Glutamatergic neuron (in vitro differentiated cells): ENCODE measurements at regions not wholly inside any gene's neighbourhood (a gene's known extent, or its start where the extent isn't known, plus 50 kb on each side); places are given as distances from the start of the nearest gene placed in this dataset.
"Not testable (repeated sequence)": the region's sequence is repeated elsewhere in the genome, so short reads cannot be mapped to it uniquely, and the experiment has no call there.

Experiments used
- DNase-seq: peaks from one replicate; pipeline ENCODE4 v3.0.0; 2022
- H3K27ac Mint-ChIP-seq: one replicate; pipeline ENCODE4 v1.8.0; 2020; ENCODE audit warnings: mild to moderate bottlenecking, mixed read lengths, inconsistent platforms; ENCODE audit not compliant: unreplicated experiment
- H3K27me3 Mint-ChIP-seq: one replicate; pipeline ENCODE4 v1.8.0; 2020; ENCODE audit warnings: mild to moderate bottlenecking, moderate library complexity, mixed read lengths, inconsistent platforms; ENCODE audit not compliant: unreplicated experiment
- H3K36me3 Mint-ChIP-seq: one replicate; pipeline ENCODE4 v1.8.0; 2020; ENCODE audit warnings: mild to moderate bottlenecking, mixed read lengths, inconsistent platforms; ENCODE audit not compliant: unreplicated experiment
- H3K4me1 Mint-ChIP-seq: one replicate; pipeline ENCODE4 v1.8.0; 2020; ENCODE audit warnings: mild to moderate bottlenecking, low read depth, mixed read lengths, inconsistent platforms; ENCODE audit not compliant: unreplicated experiment
- H3K4me3 Mint-ChIP-seq: one replicate; pipeline ENCODE4 v1.8.0; 2020; ENCODE audit warnings: mild to moderate bottlenecking, mixed read lengths, inconsistent platforms; ENCODE audit not compliant: unreplicated experiment
- H3K9me3 Mint-ChIP-seq: one replicate; pipeline ENCODE4 v1.8.0; 2020; ENCODE audit warnings: mild to moderate bottlenecking, moderate library complexity, mixed read lengths, inconsistent platforms; ENCODE audit not compliant: unreplicated experiment

GRCh38 chr17:15836249-15836982, 104.3 kb downstream of the TBC1D26 start:
- not testable (repeated sequence) for H3K4me3 Mint-ChIP-seq, H3K27ac Mint-ChIP-seq, H3K27me3 Mint-ChIP-seq, H3K36me3 Mint-ChIP-seq, H3K9me3 Mint-ChIP-seq, H3K4me1 Mint-ChIP-seq, DNase-seq

DNA sequence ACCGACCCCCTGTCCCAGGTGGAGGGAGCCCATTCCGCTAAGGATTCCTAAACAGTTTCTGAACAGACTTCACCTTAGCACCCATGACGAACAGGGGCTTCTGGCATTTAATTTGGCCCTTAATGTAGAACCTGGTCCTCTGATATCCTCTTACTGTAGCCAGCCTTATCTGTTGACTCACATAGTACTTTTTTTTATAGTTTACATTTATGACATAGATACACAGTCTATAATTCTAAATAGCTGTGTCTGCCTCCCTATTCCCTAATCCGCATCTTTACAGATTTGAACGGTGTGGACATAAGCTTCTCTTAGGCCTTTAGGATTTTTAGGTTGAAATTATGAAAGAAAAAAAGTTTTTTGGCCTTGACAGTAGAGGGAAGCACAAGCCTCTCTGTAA, 104.9 kb downstream of the TBC1D26 start:
- H3K4me3 Mint-ChIP-seq, H3K4me1 Mint-ChIP-seq: not testable (repeated sequence)

DNA sequence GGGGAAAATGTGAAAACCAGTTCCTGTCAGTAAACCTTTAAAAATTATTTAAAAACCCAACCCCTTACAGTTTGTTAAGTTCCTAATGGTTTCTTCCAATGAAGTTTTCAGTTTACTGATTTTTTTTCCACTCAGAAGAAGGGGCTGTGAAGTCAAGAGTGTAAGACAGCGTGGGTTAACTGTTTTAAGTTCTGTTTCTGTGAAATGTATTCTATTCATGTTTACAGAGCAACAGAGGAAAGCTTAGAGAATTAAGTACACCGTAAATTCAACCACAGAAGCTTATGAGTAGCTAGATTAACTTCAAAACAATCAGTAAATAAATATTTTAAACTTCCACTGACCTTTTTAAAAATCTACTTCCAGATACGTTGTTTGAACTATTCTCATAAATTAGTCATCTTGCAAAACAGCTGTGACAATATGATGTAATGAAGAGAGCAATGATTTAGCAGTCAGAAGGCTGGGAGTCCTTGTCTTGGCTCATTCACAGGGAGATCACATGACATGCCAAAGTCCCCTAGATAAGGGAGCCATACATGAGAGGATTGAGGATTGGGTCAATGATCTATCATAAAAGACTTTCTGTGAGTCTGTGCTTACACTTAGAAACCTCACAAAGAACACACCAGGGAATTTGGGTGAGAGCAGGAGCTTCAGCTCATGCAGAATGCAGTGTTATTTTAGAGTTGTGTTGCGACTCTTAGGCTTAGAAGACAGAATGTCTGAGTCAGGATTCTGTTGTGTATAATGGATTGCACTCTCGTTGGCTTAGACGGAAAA, 97.3 kb upstream of the ADORA2B start:
- H3K9me3 Mint-ChIP-seq, DNase-seq, H3K4me1 Mint-ChIP-seq, H3K27me3 Mint-ChIP-seq, H3K36me3 Mint-ChIP-seq, H3K27ac Mint-ChIP-seq, H3K4me3 Mint-ChIP-seq: not testable (repeated sequence)

More for the DNA sequence above, 104.9 kb downstream of the TBC1D26 start:
- H3K9me3 Mint-ChIP-seq, DNase-seq, H3K27ac Mint-ChIP-seq, H3K36me3 Mint-ChIP-seq, H3K27me3 Mint-ChIP-seq: not testable (repeated sequence)

- not testable (repeated sequence) for H3K36me3 Mint-ChIP-seq, H3K27ac Mint-ChIP-seq, H3K9me3 Mint-ChIP-seq, H3K4me1 Mint-ChIP-seq, H3K27me3 Mint-ChIP-seq, H3K4me3 Mint-ChIP-seq
- DNase-seq, result peak; percentile 45
Measured at GRCh38 chr17:15849054-15849453, 95.9 kb upstream of the ADORA2B start.

- DNase-seq, H3K9me3 Mint-ChIP-seq, H3K27ac Mint-ChIP-seq, H3K36me3 Mint-ChIP-seq, H3K4me1 Mint-ChIP-seq, H3K27me3 Mint-ChIP-seq, H3K4me3 Mint-ChIP-seq: not testable (repeated sequence)
Measured at GRCh38 chr17:15850071-15850470, 94.9 kb upstream of the ADORA2B start.

- not testable (repeated sequence) for H3K36me3 Mint-ChIP-seq, H3K27ac Mint-ChIP-seq, H3K9me3 Mint-ChIP-seq, H3K27me3 Mint-ChIP-seq, DNase-seq, H3K4me1 Mint-ChIP-seq, H3K4me3 Mint-ChIP-seq
Measured at GRCh38 chr17:15850687-15851086, 94.2 kb upstream of the ADORA2B start.

DNA sequence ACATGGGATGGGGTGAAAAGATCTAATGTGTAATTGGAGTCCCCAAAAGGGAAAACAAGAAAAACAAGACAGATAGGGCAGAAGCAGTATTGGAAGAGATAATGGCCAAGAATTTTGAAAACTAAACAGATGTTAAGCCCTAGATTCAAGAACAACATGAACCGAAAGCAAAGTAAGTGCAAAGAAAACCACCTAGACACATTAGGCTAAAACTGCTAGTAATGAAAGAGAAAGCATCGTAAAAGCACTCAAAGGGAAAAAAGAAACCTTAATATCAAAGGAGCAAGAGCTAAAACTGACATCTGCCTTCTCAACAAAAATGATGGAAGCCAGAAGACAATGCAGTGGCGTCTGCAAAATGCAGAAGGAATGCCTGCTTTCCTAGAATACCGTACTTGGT, 92.1 kb upstream of the ADORA2B start:
- H3K4me1 Mint-ChIP-seq, H3K4me3 Mint-ChIP-seq, H3K27ac Mint-ChIP-seq, H3K9me3 Mint-ChIP-seq, DNase-seq, H3K27me3 Mint-ChIP-seq, H3K36me3 Mint-ChIP-seq: not testable (repeated sequence)

- H3K4me1 Mint-ChIP-seq, H3K36me3 Mint-ChIP-seq, DNase-seq, H3K27ac Mint-ChIP-seq, H3K4me3 Mint-ChIP-seq, H3K27me3 Mint-ChIP-seq, H3K9me3 Mint-ChIP-seq: not testable (repeated sequence)
Measured at GRCh38 chr17:15856191-15856590, 88.7 kb upstream of the ADORA2B start.

DNA sequence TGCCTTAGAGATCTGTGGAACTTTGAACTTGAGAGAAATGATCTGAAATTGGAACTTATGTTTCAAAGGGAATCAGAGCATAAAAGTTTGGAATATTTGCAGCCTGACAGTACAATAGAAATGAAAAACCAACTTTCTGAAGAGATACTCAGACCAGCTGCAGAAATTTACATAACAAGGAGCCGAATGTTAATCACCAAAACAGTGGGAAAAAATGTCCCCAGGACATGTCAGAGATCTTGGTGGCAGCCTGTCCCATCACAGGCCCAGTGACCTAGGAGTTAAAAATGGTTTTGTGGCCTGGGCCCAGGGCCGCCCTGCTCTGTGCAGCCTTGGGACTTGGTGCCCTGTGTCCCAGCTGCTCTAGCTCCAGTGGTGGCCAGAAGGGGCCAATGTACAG, 88.2 kb upstream of the ADORA2B start:
- not testable (repeated sequence) for H3K36me3 Mint-ChIP-seq, H3K4me3 Mint-ChIP-seq, H3K27ac Mint-ChIP-seq, H3K9me3 Mint-ChIP-seq, H3K4me1 Mint-ChIP-seq, H3K27me3 Mint-ChIP-seq, DNase-seq

- H3K4me3 Mint-ChIP-seq, H3K9me3 Mint-ChIP-seq, H3K4me1 Mint-ChIP-seq, H3K27ac Mint-ChIP-seq, H3K36me3 Mint-ChIP-seq, DNase-seq, H3K27me3 Mint-ChIP-seq: not testable (repeated sequence)
Measured at GRCh38 chr17:15858082-15858481, 86.8 kb upstream of the ADORA2B start.

GRCh38 chr17:15860774-15861173, 84.2 kb upstream of the ADORA2B start:
- not testable (repeated sequence) for H3K27ac Mint-ChIP-seq, DNase-seq, H3K4me3 Mint-ChIP-seq, H3K27me3 Mint-ChIP-seq, H3K4me1 Mint-ChIP-seq, H3K36me3 Mint-ChIP-seq, H3K9me3 Mint-ChIP-seq

DNA sequence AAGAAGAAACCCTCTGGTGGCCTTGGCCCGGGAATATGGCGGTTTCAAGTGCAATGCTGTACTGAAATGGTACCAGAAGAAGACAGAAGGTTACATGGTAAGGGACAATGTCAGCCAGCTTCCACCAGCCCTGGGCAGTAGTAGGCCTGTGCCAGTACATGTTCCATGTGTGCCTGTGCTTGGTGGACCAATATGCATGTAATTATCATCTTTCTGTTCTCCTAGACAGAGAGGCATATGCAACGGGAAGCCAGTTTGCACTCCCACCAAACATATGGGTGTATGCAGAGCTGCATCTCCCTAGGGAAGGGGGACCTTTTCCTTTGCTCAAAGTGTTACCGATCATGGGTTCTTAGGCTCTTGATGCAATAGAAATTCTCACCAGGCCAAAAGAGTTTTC, 80.9 kb upstream of the ADORA2B start:
- H3K9me3 Mint-ChIP-seq, H3K4me3 Mint-ChIP-seq, DNase-seq, H3K27me3 Mint-ChIP-seq, H3K36me3 Mint-ChIP-seq, H3K27ac Mint-ChIP-seq, H3K4me1 Mint-ChIP-seq: not testable (repeated sequence)
